Fibroblast of the aortic adventitia (primary cell): ENCODE measurements at regions not wholly inside any gene's neighbourhood (a gene's known extent, or its start where the extent isn't known, plus 50 kb on each side); places are given as distances from the start of the nearest gene placed in this dataset.

Source experiments
- DNase-seq: peaks from one replicate; pipeline ENCODE4 v3.0.0-alpha.2; 2010; ENCODE audit warnings: low read depth
- H3K4me3 ChIP-seq: 2 replicates; pipeline ENCODE4 v1.5.1; 2011; ENCODE audit warnings: low read depth, mild to moderate bottlenecking, control low read depth, low read length, moderate library complexity
- TF ChIP-seq, protein P1 (sequence below): IDR thresholded peaks from 2 replicates; pipeline ENCODE4 v1.5.1; 2011; ENCODE audit warnings: mild to moderate bottlenecking, low read length, control low read depth, inconsistent platforms; ENCODE audit not compliant: insufficient read depth

DNA sequence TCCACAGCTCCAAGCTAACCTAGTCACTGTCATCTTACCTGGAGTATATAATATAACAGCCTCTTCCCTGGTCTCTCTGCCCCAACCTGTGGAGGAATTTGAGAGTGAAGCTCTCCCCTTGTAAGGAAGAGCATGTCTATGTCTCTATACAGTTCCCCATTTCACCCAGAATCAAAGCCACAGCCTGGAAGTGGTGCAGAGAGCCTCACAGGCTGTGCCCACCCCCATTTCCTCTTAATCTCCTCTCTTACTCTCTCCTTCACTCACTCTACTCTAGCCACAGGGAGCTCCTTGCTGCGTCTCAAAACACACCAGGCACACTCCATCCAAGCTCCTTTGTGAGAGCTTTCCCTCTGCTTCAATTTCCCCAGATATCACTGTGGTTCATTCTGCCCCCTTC is 302.5 kb upstream of the ISX start:
- TF ChIP-seq, protein P1, sequence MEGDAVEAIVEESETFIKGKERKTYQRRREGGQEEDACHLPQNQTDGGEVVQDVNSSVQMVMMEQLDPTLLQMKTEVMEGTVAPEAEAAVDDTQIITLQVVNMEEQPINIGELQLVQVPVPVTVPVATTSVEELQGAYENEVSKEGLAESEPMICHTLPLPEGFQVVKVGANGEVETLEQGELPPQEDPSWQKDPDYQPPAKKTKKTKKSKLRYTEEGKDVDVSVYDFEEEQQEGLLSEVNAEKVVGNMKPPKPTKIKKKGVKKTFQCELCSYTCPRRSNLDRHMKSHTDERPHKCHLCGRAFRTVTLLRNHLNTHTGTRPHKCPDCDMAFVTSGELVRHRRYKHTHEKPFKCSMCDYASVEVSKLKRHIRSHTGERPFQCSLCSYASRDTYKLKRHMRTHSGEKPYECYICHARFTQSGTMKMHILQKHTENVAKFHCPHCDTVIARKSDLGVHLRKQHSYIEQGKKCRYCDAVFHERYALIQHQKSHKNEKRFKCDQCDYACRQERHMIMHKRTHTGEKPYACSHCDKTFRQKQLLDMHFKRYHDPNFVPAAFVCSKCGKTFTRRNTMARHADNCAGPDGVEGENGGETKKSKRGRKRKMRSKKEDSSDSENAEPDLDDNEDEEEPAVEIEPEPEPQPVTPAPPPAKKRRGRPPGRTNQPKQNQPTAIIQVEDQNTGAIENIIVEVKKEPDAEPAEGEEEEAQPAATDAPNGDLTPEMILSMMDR = no peak
- no peak for DNase-seq
- H3K4me3 ChIP-seq = no peak overlapping the region

- TF ChIP-seq, protein P1 = no peak
- DNase-seq = no peak
- H3K4me3 ChIP-seq = no peak overlapping the region
Measured at GRCh38 chr22:34765115-34765514, 300.8 kb upstream of the ISX start.

GRCh38 chr22:34769361-34769760 is 296.6 kb upstream of the ISX start:
- TF ChIP-seq, protein P1 = no peak
- H3K4me3 ChIP-seq = no peak overlapping the region
- no peak for DNase-seq

DNA sequence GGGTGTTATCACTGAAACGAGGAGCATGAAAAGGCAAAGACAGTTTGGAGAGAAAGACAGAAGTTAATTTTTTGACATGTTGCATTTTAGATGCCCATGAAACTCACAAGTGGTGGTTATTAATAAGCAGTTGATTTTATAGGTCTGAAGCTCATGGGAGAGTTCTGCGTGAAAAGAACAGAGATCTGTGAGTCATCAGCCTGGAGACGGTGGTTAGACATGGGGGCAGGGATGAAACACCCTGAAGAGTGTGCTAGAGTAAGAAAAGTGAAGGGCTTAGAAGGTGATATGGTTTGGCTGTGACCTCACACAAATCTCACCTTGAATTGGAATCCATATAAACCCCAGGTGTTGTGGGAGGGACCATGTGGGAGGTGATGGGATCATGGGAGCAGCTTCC is 289.1 kb upstream of the ISX start:
- H3K4me3 ChIP-seq = no peak overlapping the region
- TF ChIP-seq, protein P1 = no peak
- no peak for DNase-seq

- DNase-seq = no peak
- no peak overlapping the region for H3K4me3 ChIP-seq
- TF ChIP-seq, protein P1 = no peak
Measured at GRCh38 chr22:34781681-34782080, 284.3 kb upstream of the ISX start.

GRCh38 chr22:34783436-34783835 is 282.5 kb upstream of the ISX start:
- H3K4me3 ChIP-seq = no peak overlapping the region
- TF ChIP-seq, protein P1 = no peak
- no peak for DNase-seq

GRCh38 chr22:34784056-34784455 is 281.9 kb upstream of the ISX start:
- TF ChIP-seq, protein P1 = no peak
- H3K4me3 ChIP-seq = no peak overlapping the region
- DNase-seq = no peak
